ENCODE measurements at regions not wholly inside any gene's neighbourhood (a gene's known extent, or its start where the extent isn't known, plus 50 kb on each side); places are given as distances from the start of the nearest gene placed in this dataset.

DNA sequence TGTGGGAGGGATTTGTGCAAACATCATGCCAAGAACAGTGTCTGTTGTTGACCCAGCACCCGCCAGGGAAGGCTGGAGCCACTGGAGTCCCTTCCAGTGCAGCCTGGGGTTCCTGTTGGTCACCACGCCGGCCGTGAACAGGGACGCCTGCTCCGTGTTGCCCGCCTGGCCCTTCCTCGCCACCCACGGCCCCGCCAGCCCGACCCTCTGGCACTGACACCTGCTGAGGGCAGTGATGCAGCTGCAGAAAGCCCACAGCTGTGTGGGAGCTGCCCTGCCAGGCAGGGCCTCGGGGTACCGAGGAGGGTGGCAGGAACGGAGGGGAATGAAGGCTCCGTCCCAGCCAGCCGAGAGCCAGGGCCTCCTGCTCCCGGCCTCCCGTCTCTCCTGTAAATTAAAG is 75.5 kb upstream of the SLCO4A1 start:
- Histone ChIP-seq H3K9ac (ENCODE audit: low read length) (no peak overlapping the region), H3K36me3 (ENCODE audit: insufficient read depth, low read length) (no peaks in the 10 kb centered on the region), H3K79me2 (ENCODE audit: insufficient read depth, low read length) (no peaks in the 10 kb centered on the region), H3K4me2 (ENCODE audit: low read length) (no peak overlapping the region), H3K27me3 (ENCODE audit: insufficient read depth, low read length) (peaks cover 7% of the 10 kb centered on the region; the same call in 1 of the 2 replicates), H3K27ac (ENCODE audit: low read depth, low read length, poor library complexity, severe bottlenecking) (no peak overlapping the region), H3F3A (ENCODE audit: insufficient read depth, low read length) (no peaks in the 10 kb centered on the region), H3K9me2 (ENCODE audit: low read depth, low read length) (no peaks in the 10 kb centered on the region), H3K4me1 (ENCODE audit: insufficient read depth, low read length, severe bottlenecking) (no peaks in the 10 kb centered on the region), H2AFZ (ENCODE audit: low read length) (no peak overlapping the region), H4K20me1 (ENCODE audit: insufficient read depth, low read length) (no peaks in the 10 kb centered on the region), H3K9me3 (ENCODE audit: low read length) (no peaks in the 10 kb centered on the region), H3K4me3 (ENCODE audit: low read depth, low read length, poor library complexity, severe bottlenecking) (no peak overlapping the region)
- TF ChIP-seq, protein P1, sequence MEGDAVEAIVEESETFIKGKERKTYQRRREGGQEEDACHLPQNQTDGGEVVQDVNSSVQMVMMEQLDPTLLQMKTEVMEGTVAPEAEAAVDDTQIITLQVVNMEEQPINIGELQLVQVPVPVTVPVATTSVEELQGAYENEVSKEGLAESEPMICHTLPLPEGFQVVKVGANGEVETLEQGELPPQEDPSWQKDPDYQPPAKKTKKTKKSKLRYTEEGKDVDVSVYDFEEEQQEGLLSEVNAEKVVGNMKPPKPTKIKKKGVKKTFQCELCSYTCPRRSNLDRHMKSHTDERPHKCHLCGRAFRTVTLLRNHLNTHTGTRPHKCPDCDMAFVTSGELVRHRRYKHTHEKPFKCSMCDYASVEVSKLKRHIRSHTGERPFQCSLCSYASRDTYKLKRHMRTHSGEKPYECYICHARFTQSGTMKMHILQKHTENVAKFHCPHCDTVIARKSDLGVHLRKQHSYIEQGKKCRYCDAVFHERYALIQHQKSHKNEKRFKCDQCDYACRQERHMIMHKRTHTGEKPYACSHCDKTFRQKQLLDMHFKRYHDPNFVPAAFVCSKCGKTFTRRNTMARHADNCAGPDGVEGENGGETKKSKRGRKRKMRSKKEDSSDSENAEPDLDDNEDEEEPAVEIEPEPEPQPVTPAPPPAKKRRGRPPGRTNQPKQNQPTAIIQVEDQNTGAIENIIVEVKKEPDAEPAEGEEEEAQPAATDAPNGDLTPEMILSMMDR (IDR thresholded peaks at IDR 0.05; ENCODE audit: low read length): no peak
- TF ChIP-seq EZH2 (IDR thresholded peaks at IDR 0.05; ENCODE audit: borderline replicate concordance, low read length): no peak

DNA sequence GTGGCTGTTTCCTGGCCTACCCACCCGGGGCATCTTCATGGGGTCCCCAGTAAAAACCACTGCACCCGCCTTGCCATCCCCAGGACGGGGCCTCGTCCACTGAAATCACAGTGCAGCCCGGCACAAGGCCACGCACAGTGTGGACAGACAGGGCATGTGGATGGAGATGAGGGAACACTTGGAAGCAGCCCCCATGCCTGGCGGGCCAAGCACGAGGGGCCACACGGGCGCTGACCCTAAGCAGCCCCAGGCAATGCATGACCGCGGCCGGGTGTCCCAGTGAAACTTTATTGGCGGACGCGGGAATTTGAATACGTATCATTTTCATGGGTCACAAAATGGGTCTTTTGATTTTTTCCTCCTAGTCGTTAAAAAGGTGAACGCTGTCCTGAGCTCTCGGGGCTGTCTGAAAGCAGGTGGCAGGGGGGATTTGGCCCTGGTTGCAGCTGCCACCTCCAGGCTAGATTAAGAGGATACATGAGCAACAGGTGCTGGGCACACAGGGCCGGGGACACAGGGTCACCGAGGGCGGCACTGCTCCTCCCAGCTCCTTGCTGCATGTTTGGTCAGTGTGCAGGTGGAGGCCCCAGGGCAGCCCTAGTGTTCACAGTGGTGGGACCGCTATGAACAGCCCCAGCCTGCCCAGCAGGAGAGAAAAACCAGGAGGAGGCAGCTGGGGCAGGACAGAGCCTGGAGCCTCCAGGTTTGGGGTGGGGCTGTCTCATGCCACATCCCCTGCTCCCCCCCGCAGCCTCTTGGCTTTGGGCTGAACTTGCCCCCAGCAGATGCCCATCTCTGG is 74.9 kb upstream of the SLCO4A1 start:
- no peaks in the 10 kb centered on the region for H3K4me1 ChIP-seq (ENCODE audit: insufficient read depth, low read length, severe bottlenecking)
- no peak overlapping the region for H3K27ac ChIP-seq (ENCODE audit: low read depth, low read length, poor library complexity, severe bottlenecking)

DNA sequence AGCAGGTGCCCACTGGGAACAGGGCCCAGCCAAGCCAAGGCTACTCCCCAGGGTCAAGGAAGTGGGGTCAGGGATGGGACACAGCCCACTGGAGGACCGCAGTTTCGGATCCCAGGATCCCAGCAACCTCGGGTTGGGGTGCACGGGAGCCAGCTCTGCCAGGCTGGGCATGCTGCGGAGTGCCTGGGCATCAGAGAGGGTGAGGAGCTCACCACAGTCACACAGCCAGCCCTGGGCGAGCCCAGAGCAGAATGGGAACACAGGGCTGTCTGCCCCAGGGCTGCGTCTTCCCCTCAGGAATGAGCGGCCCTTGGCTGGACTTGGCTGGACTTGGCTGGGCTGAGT is 74.3 kb upstream of the SLCO4A1 start:
- H3K4me3 ChIP-seq (ENCODE audit: low read depth, low read length, poor library complexity, severe bottlenecking): no peak overlapping the region
- no peak for TF ChIP-seq EZH2 (IDR thresholded peaks at IDR 0.05; ENCODE audit: borderline replicate concordance, low read length)
- TF ChIP-seq, protein P1 (IDR thresholded peaks at IDR 0.05; ENCODE audit: low read length): no peak
- H3K9me2 ChIP-seq (ENCODE audit: low read depth, low read length): no peaks in the 10 kb centered on the region
- no peaks in the 10 kb centered on the region for H4K20me1 ChIP-seq (ENCODE audit: insufficient read depth, low read length)
- no peak overlapping the region for H3K27ac ChIP-seq (ENCODE audit: low read depth, low read length, poor library complexity, severe bottlenecking)
- no peaks in the 10 kb centered on the region for H3K4me1 ChIP-seq (ENCODE audit: insufficient read depth, low read length, severe bottlenecking)
- no peaks in the 10 kb centered on the region for H3K9me3 ChIP-seq (ENCODE audit: low read length)
- H3K36me3 ChIP-seq (ENCODE audit: insufficient read depth, low read length): no peaks in the 10 kb centered on the region
- H3K27me3 ChIP-seq (ENCODE audit: insufficient read depth, low read length): 0 out of 2 replicates have a peak, but pooled peaks cover 7% of the 10 kb centered on the region
- no peak overlapping the region for H3K4me2 ChIP-seq (ENCODE audit: low read length)
- no peak overlapping the region for H3K9ac ChIP-seq (ENCODE audit: low read length)
- H3K79me2 ChIP-seq (ENCODE audit: insufficient read depth, low read length): no peaks in the 10 kb centered on the region
- H2AFZ ChIP-seq (ENCODE audit: low read length): no peak overlapping the region
- H3F3A ChIP-seq (ENCODE audit: insufficient read depth, low read length): no peaks in the 10 kb centered on the region

More for the DNA sequence above, 74.9 kb upstream of the SLCO4A1 start:
- Histone ChIP-seq H3K9ac (ENCODE audit: low read length) (no peak overlapping the region), H3K4me2 (ENCODE audit: low read length) (no peak overlapping the region), H3K79me2 (ENCODE audit: insufficient read depth, low read length) (no peaks in the 10 kb centered on the region), H3F3A (ENCODE audit: insufficient read depth, low read length) (no peaks in the 10 kb centered on the region), H3K4me3 (ENCODE audit: low read depth, low read length, poor library complexity, severe bottlenecking) (no peak overlapping the region), H3K9me3 (ENCODE audit: low read length) (no peaks in the 10 kb centered on the region), H3K9me2 (ENCODE audit: low read depth, low read length) (no peaks in the 10 kb centered on the region), H3K36me3 (ENCODE audit: insufficient read depth, low read length) (no peaks in the 10 kb centered on the region), H4K20me1 (ENCODE audit: insufficient read depth, low read length) (no peaks in the 10 kb centered on the region), H3K27me3 (ENCODE audit: insufficient read depth, low read length) (peaks cover 7% of the 10 kb centered on the region; the same call in 1 of the 2 replicates), H2AFZ (ENCODE audit: low read length) (no peak overlapping the region)
- no peak for TF ChIP-seq EZH2 (IDR thresholded peaks at IDR 0.05; ENCODE audit: borderline replicate concordance, low read length)
- TF ChIP-seq, protein P1 (IDR thresholded peaks at IDR 0.05; ENCODE audit: low read length): no peak
